GM18909 (cell line): ENCODE measurements at regions not wholly inside any gene's neighbourhood (a gene's known extent, or its start where the extent isn't known, plus 50 kb on each side); places are given as distances from the start of the nearest gene placed in this dataset.
"Not testable (repeated sequence)": the region's sequence is repeated elsewhere in the genome, so short reads cannot be mapped to it uniquely, and the experiment has no call there.

Source experiments
- ATAC-seq: cut with Tn5 transposase; IDR thresholded peaks from one replicate; pipeline ENCODE4 v1.9.1; 2021; ENCODE audit warnings: mild to moderate bottlenecking; ENCODE audit not compliant: unreplicated experiment, poor library complexity

- no peak for ATAC-seq
Observed at GRCh38 chr20:47944682-47945081, 159.4 kb upstream of the SULF2 start.

GRCh38 chr20:47941869-47942268 is 156.6 kb upstream of the SULF2 start:
- ATAC-seq, result no peak

- ATAC-seq, result no peak
Observed at GRCh38 chr20:47940101-47940813, 155.0 kb upstream of the SULF2 start.

- no peak for ATAC-seq
Observed at GRCh38 chr20:47936612-47937011, 151.3 kb upstream of the SULF2 start.

GRCh38 chr20:47934761-47935160 is 149.5 kb upstream of the SULF2 start:
- ATAC-seq, result no peak

GRCh38 chr20:47931443-47931842 is 146.2 kb upstream of the SULF2 start:
- ATAC-seq, result no peak

- no peak for ATAC-seq
Observed at GRCh38 chr20:47931002-47931401, 145.7 kb upstream of the SULF2 start.

GRCh38 chr20:47929368-47930115 is 144.3 kb upstream of the SULF2 start:
- ATAC-seq, result no peak

- no peak for ATAC-seq
Observed at GRCh38 chr20:47927944-47928343, 142.7 kb upstream of the SULF2 start.

GRCh38 chr20:47927385-47927851 is 142.1 kb upstream of the SULF2 start:
- no peak for ATAC-seq

GRCh38 chr20:47926731-47927130 is 141.4 kb upstream of the SULF2 start:
- no peak for ATAC-seq

- no peak for ATAC-seq
Observed at GRCh38 chr20:47925593-47925992, 140.3 kb upstream of the SULF2 start.

- no peak for ATAC-seq
Observed at GRCh38 chr20:47922269-47922668, 137.0 kb upstream of the SULF2 start.

- ATAC-seq, result not testable (repeated sequence)
Observed at GRCh38 chr20:47921829-47922228, 136.5 kb upstream of the SULF2 start.

- no peak for ATAC-seq
Observed at GRCh38 chr20:47921408-47921807, 136.1 kb upstream of the SULF2 start.

GRCh38 chr20:47917549-47918070 is 132.3 kb upstream of the SULF2 start:
- no peak for ATAC-seq

GRCh38 chr20:47915495-47915894 is 130.2 kb upstream of the SULF2 start:
- ATAC-seq, result no peak

GRCh38 chr20:47914792-47915191 is 129.5 kb upstream of the SULF2 start:
- no peak for ATAC-seq

- not testable (repeated sequence) for ATAC-seq
Observed at GRCh38 chr20:47912786-47913501, 127.7 kb upstream of the SULF2 start.

- ATAC-seq, result not testable (repeated sequence)
Observed at GRCh38 chr20:47912165-47912564, 126.9 kb upstream of the SULF2 start.
